GM18858 (cell line): ENCODE measurements at regions not wholly inside any gene's neighbourhood (a gene's known extent, or its start where the extent isn't known, plus 50 kb on each side); places are given as distances from the start of the nearest gene placed in this dataset.
A peak's percentile ranks its signal among the peaks of the same experiment; 100 is the strongest.

Experiments used
- ATAC-seq: cut with Tn5 transposase; IDR thresholded peaks from one replicate; pipeline ENCODE4 v1.9.1; 2021; ENCODE audit not compliant: unreplicated experiment

- ATAC-seq: no peak
Measured at GRCh38 chr1:72579629-72580028, 297.3 kb upstream of the NEGR1 start.

GRCh38 chr1:72570815-72571214 is 288.5 kb upstream of the NEGR1 start:
- no peak for ATAC-seq

GRCh38 chr1:72568113-72568512 is 285.8 kb upstream of the NEGR1 start:
- ATAC-seq: peak; percentile 99

GRCh38 chr1:72567521-72567920 is 285.2 kb upstream of the NEGR1 start:
- ATAC-seq: no peak

GRCh38 chr1:72564749-72565148 is 282.4 kb upstream of the NEGR1 start:
- no peak for ATAC-seq

- ATAC-seq: no peak
Measured at GRCh38 chr1:72557446-72558049, 275.2 kb upstream of the NEGR1 start.

- ATAC-seq: no peak
Measured at GRCh38 chr1:72547412-72547811, 265.1 kb upstream of the NEGR1 start.

GRCh38 chr1:72540674-72541073 is 258.3 kb upstream of the NEGR1 start:
- no peak for ATAC-seq

GRCh38 chr1:72535470-72535869 is 253.1 kb upstream of the NEGR1 start:
- ATAC-seq: no peak

- no peak for ATAC-seq
Measured at GRCh38 chr1:72530646-72531045, 248.3 kb upstream of the NEGR1 start.

GRCh38 chr1:72526926-72527325 is 244.6 kb upstream of the NEGR1 start:
- ATAC-seq: no peak

GRCh38 chr1:72524021-72524420 is 241.7 kb upstream of the NEGR1 start:
- no peak for ATAC-seq

- no peak for ATAC-seq
Measured at GRCh38 chr1:72521659-72522058, 239.3 kb upstream of the NEGR1 start.

GRCh38 chr1:72516826-72517225 is 234.5 kb upstream of the NEGR1 start:
- no peak for ATAC-seq

GRCh38 chr1:72516264-72516663 is 233.9 kb upstream of the NEGR1 start:
- no peak for ATAC-seq

GRCh38 chr1:72498371-72498770 is 216.0 kb upstream of the NEGR1 start:
- no peak for ATAC-seq

GRCh38 chr1:72489801-72490200 is 207.5 kb upstream of the NEGR1 start:
- ATAC-seq: no peak

GRCh38 chr1:72485801-72486200 is 203.5 kb upstream of the NEGR1 start:
- ATAC-seq: no peak

GRCh38 chr1:72483846-72484357 is 201.6 kb upstream of the NEGR1 start:
- ATAC-seq: no peak

- no peak for ATAC-seq
Measured at GRCh38 chr1:72482736-72483413, 200.5 kb upstream of the NEGR1 start.

- no peak for ATAC-seq
Measured at GRCh38 chr1:72481420-72481970, 199.2 kb upstream of the NEGR1 start.

- no peak for ATAC-seq
Measured at GRCh38 chr1:72466376-72466775, 184.0 kb upstream of the NEGR1 start.
